H1 (cell line): ENCODE measurements at regions not wholly inside any gene's neighbourhood (a gene's known extent, or its start where the extent isn't known, plus 50 kb on each side); places are given as distances from the start of the nearest gene placed in this dataset.

Source experiments
- CTCF ChIA-PET: fragments of 300-600 bp; sonication (Branson Sonifier 250); formaldehyde crosslinking; loops from one replicate; lab custom pipeline; 2021; ENCODE audit not compliant: partially characterized antibody; lab: Charles Lee
- POLR2A ChIA-PET: fragments of 300-600 bp; sonication (Branson Sonifier 250); formaldehyde crosslinking; loops from one replicate; lab custom pipeline; 2021; ENCODE audit warnings: inconsistent platforms; ENCODE audit not compliant: partially characterized antibody; lab: Charles Lee
- DNase-seq, 2 experiments: peaks; one replicate each; pipeline versions ENCODE4 v3.0.0 to v3.0.0-alpha.2; 2010 to 2022; ENCODE audit warnings: low spot score in 2 of 2, low read depth in 1 of 2, mixed read lengths in 1 of 2
- FAIRE-seq: peaks from 2 replicates; lab custom pipeline; 2011; peaks lifted over from hg19 to GRCh38; lab: Jason Lieb, UNC
- H2AFZ ChIP-seq: 2 replicates; pipeline ENCODE4 v1.8.1; 2012; ENCODE audit warnings: low read length, inconsistent platforms
- H2AK5ac ChIP-seq: 2 replicates; pipeline ENCODE4 v1.6.1; 2013; ENCODE audit warnings: low read depth, low read length
- H2BK120ac ChIP-seq: replicated peaks from 2 replicates; pipeline ENCODE3; 2013; ENCODE audit warnings: low read depth, low read length, inconsistent platforms
- H2BK12ac ChIP-seq: 2 replicates; pipeline ENCODE4 v1.6.1; 2013; ENCODE audit warnings: low read depth, low read length
- H2BK15ac ChIP-seq: 2 replicates; pipeline ENCODE4 v1.6.1; 2013; ENCODE audit warnings: low read length
- H2BK20ac ChIP-seq: 2 replicates; pipeline ENCODE4 v1.6.1; 2013; ENCODE audit warnings: low read length
- H2BK5ac ChIP-seq: 2 replicates; pipeline ENCODE4 v1.6.1; 2013; ENCODE audit warnings: low read depth, low read length
- H3K14ac ChIP-seq: 2 replicates; pipeline ENCODE4 v1.6.1; 2013; ENCODE audit warnings: inconsistent platforms; ENCODE audit not compliant: insufficient read length
- H3K18ac ChIP-seq: 2 replicates; pipeline ENCODE4 v1.6.1; 2013; ENCODE audit warnings: low read length; ENCODE audit errors: extremely low read depth
- H3K23ac ChIP-seq: 2 replicates; pipeline ENCODE4 v1.6.1; 2013; ENCODE audit warnings: inconsistent platforms; ENCODE audit not compliant: insufficient read length
- H3K23me2 ChIP-seq: 2 replicates; pipeline ENCODE4 v1.6.1; 2013; ENCODE audit warnings: low read depth, low read length
- H3K27ac ChIP-seq: 2 replicates; pipeline ENCODE4 v1.6.1; 2011; ENCODE audit warnings: low read depth, low read length, inconsistent platforms
- H3K27me3 ChIP-seq, 4 experiments: replicated peaks in 1 of 4; 1 replicate in 1 of 4; 2 replicates in 3 of 4; pipeline versions ENCODE4 v1.6.1 to v1.8.1; 2011 to 2013; ENCODE audit warnings: low read length in 3 of 4, mild to moderate bottlenecking in 3 of 4, inconsistent platforms in 2 of 4, mixed read lengths in 2 of 4, moderate library complexity in 1 of 4; ENCODE audit not compliant: control insufficient read depth in 3 of 4, insufficient read depth in 3 of 4; ENCODE audit errors: extremely low read depth in 1 of 4
- H3K36me3 ChIP-seq, 4 experiments: 2 replicates each; pipeline versions ENCODE4 v1.6.1 to v1.8.1; 2011 to 2013; ENCODE audit warnings: mild to moderate bottlenecking in 4 of 4, low read length in 3 of 4, moderate library complexity in 2 of 4, control low read depth in 1 of 4, inconsistent platforms in 1 of 4; ENCODE audit not compliant: insufficient read depth in 4 of 4, control insufficient read depth in 2 of 4
- H3K4ac ChIP-seq: replicated peaks from 2 replicates; pipeline ENCODE3; 2013; ENCODE audit warnings: low read length, low read depth, mixed read lengths, inconsistent platforms; ENCODE audit not compliant: insufficient read length
- H3K4me1 ChIP-seq, 4 experiments: replicated peaks in 1 of 4; 1 replicate in 1 of 4; 2 replicates in 3 of 4; pipeline versions ENCODE4 v1.6.1 to v1.8.1; 2011 to 2013; ENCODE audit warnings: low read length in 3 of 4, inconsistent platforms in 2 of 4, mixed read lengths in 1 of 4; ENCODE audit not compliant: insufficient read depth in 4 of 4, control insufficient read depth in 3 of 4
- H3K4me2 ChIP-seq, 2 experiments: 2 replicates each; pipeline versions ENCODE4 v1.6.1 to v1.8.1; 2011 to 2013; ENCODE audit warnings: low read depth in 2 of 2, low read length in 2 of 2, control low read depth in 1 of 2, inconsistent platforms in 1 of 2, mild to moderate bottlenecking in 1 of 2; ENCODE audit not compliant: insufficient read depth in 1 of 2
- H3K4me3 ChIP-seq, 4 experiments: fragments of 200-600, 300-600 bp in 1 of 4; sonication (generic), shearing (Covaris generic), sonication (Bioruptor Twin) in 1 of 4; 2 replicates each; pipeline versions ENCODE4 v1.5.1 to v1.8.1; 2011 to 2016; ENCODE audit warnings: low read length in 4 of 4, low read depth in 3 of 4, control low read depth in 2 of 4, inconsistent platforms in 2 of 4, mild to moderate bottlenecking in 2 of 4, mixed read lengths in 1 of 4, moderate library complexity in 1 of 4; ENCODE audit not compliant: insufficient read depth in 2 of 4; ENCODE audit errors: extremely low read depth in 1 of 4
- H3K56ac ChIP-seq: replicated peaks from 2 replicates; pipeline ENCODE3; 2013; ENCODE audit warnings: low read depth, mild to moderate bottlenecking, mixed read lengths, low read length, inconsistent platforms; ENCODE audit not compliant: insufficient read length
- H3K79me1 ChIP-seq: 2 replicates; pipeline ENCODE4 v1.6.1; 2013; ENCODE audit warnings: low read depth, low read length, control low read depth
- H3K79me2 ChIP-seq, 2 experiments: 2 replicates each; pipeline versions ENCODE4 v1.6.1 to v1.8.1; 2012 to 2013; ENCODE audit warnings: low read length in 2 of 2, mild to moderate bottlenecking in 2 of 2, inconsistent platforms in 1 of 2; ENCODE audit not compliant: insufficient read depth in 2 of 2, control insufficient read depth in 1 of 2
- H3K9ac ChIP-seq, 4 experiments: replicated peaks in 1 of 4; 1 replicate in 1 of 4; 2 replicates in 3 of 4; pipeline versions ENCODE4 v1.6.1 to v1.8.1; 2011 to 2013; ENCODE audit warnings: low read depth in 3 of 4, low read length in 3 of 4, control low read depth in 2 of 4, mild to moderate bottlenecking in 2 of 4, moderate library complexity in 2 of 4, inconsistent platforms in 1 of 4; ENCODE audit errors: extremely low read depth in 1 of 4
- H3K9me3 ChIP-seq, 2 experiments: 2 replicates each; pipeline versions ENCODE4 v1.6.1 to v1.8.1; 2012 to 2013; ENCODE audit warnings: mild to moderate bottlenecking in 2 of 2, moderate library complexity in 2 of 2, control low read depth in 1 of 2, inconsistent platforms in 1 of 2, low read depth in 1 of 2, low read length in 1 of 2, mixed read lengths in 1 of 2; ENCODE audit not compliant: insufficient read depth in 2 of 2
- H4K20me1 ChIP-seq, 2 experiments: replicated peaks in 1 of 2; 2 replicates each; pipeline versions ENCODE3 to v1.8.1; 2011 to 2013; ENCODE audit warnings: inconsistent platforms in 2 of 2, low read length in 2 of 2, mild to moderate bottlenecking in 1 of 2; ENCODE audit not compliant: insufficient read depth in 2 of 2, control insufficient read depth in 1 of 2
- H4K5ac ChIP-seq: 2 replicates; pipeline ENCODE4 v1.6.1; 2013; ENCODE audit warnings: low read length, low read depth, mixed read lengths, inconsistent platforms; ENCODE audit not compliant: insufficient read length
- H4K8ac ChIP-seq: 2 replicates; pipeline ENCODE4 v1.8.0; 2013; ENCODE audit warnings: mild to moderate bottlenecking, moderate library complexity, low read length, inconsistent platforms; ENCODE audit not compliant: insufficient read depth; ENCODE audit errors: extremely low read depth
- H4K91ac ChIP-seq: replicated peaks from 2 replicates; pipeline ENCODE3; 2013; ENCODE audit warnings: low read length, mixed read lengths, inconsistent platforms; ENCODE audit not compliant: insufficient read length
- JUND ChIP-seq: IDR thresholded peaks from 2 replicates; pipeline ENCODE4 v1.6.1; 2011; ENCODE audit warnings: mild to moderate bottlenecking, improper control_type of control experiment, low read length
- RAD21 ChIP-seq, 2 experiments: IDR thresholded peaks in 1 of 2; conservative IDR thresholded peaks in 1 of 2; 2 replicates each; pipeline ENCODE4 v1.6.1; 2011; ENCODE audit warnings: low read depth in 2 of 2, low read length in 2 of 2, improper control_type of control experiment in 1 of 2, inconsistent platforms in 1 of 2, mild to moderate bottlenecking in 1 of 2, moderate library complexity in 1 of 2
- TBP ChIP-seq: IDR thresholded peaks from 2 replicates; pipeline ENCODE4 v1.6.1; 2011; ENCODE audit warnings: low read depth, low read length, improper control_type of control experiment
- whole genome bisulfite sequencing, 2 experiments: shearing (Covaris generic) in 1 of 2; methylation state at CpG; one replicate each; pipeline versions ENCODE4 v1.1.6 to v1.1.7; 2013 to 2015; ENCODE audit warnings: low lambda C conversion rate in 2 of 2, mixed read lengths in 2 of 2, inconsistent platforms in 1 of 2, low coverage in 1 of 2, missing lambda C conversion rate in 1 of 2; ENCODE audit not compliant: insufficient replicate concordance in 2 of 2, insufficient coverage in 1 of 2, insufficient read length in 1 of 2; ENCODE audit errors: extremely low coverage in 1 of 2, missing lambda C conversion rate in 1 of 2; 5-methylcytosine and 5-hydroxymethylcytosine counted together

DNA sequence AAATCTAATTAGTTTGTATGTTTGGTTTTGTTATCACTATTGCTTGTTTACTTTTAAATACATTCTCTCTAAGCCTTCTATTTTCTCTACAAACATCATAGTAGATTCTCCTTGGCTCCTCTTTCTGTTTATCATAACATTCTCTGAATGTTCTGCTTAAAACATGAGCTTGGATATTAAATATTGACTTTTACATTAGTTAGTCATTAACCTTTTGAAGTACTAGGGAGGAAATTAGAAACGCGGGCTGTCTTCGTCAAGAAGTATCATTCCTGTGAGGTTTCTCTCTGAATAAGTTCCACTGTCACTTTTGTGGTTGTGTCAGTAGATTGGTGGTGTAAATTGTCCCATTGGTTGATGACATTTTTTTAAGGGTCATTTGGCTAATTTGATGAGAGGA lies 821.5 kb downstream of the EFNA5 start:
- H3K4me1 ChIP-seq = no peaks in the 10 kb centered on the region
- no peak overlapping the region for H3K9ac ChIP-seq
- H3K79me1 ChIP-seq = no peaks in the 10 kb centered on the region
- WGBS, 2 experiments = 96% methylated on average over 3 of the region's 3 CpGs; no CpG with 5 or more reads in 1 of the 2 experiments
- no peak overlapping the region for H4K5ac ChIP-seq
- no peak overlapping the region for H2BK120ac ChIP-seq
- CTCF ChIA-PET = no interaction called here
- H2AK5ac ChIP-seq = no peak overlapping the region
- H3K4ac ChIP-seq = no peak overlapping the region
- no peak overlapping the region for H2BK5ac ChIP-seq
- H3K23ac ChIP-seq = no peak overlapping the region
- no peak for FAIRE-seq
- no peaks in the 10 kb centered on the region for H3K79me2 ChIP-seq
- no peaks in the 10 kb centered on the region for H4K20me1 ChIP-seq
- no peak overlapping the region for H2AFZ ChIP-seq
- no peak overlapping the region for H2BK15ac ChIP-seq
- no peaks in the 10 kb centered on the region for H3K36me3 ChIP-seq
- no peak overlapping the region for H3K27ac ChIP-seq
- no peak overlapping the region for H3K14ac ChIP-seq
- no peak overlapping the region for H3K4me2 ChIP-seq
- no peak overlapping the region for H4K91ac ChIP-seq
- H3K23me2 ChIP-seq = no peaks in the 10 kb centered on the region
- no peak overlapping the region for H2BK12ac ChIP-seq
- H3K27me3 ChIP-seq = no peaks in the 10 kb centered on the region
- no peaks in the 10 kb centered on the region for H3K9me3 ChIP-seq
- H3K18ac ChIP-seq = no peak overlapping the region
- POLR2A ChIA-PET = no interaction called here
- no peak overlapping the region for H3K4me3 ChIP-seq
- no peak overlapping the region for H2BK20ac ChIP-seq
- no peak overlapping the region for H4K8ac ChIP-seq
- DNase-seq = no peak
- H3K56ac ChIP-seq = no peak overlapping the region
- TF ChIP-seq TBP (no peak), JUND (no peak), RAD21 (IDR thresholded peaks at IDR 0.05 in 1 of 2, conservative IDR thresholded peaks at IDR 0.05 in 1 of 2; ENCODE audit: low read depth in 2 of 2, low read length in 2 of 2) (no peak)
